DOHH2 (cell line): ENCODE measurements at regions not wholly inside any gene's neighbourhood (a gene's known extent, or its start where the extent isn't known, plus 50 kb on each side); places are given as distances from the start of the nearest gene placed in this dataset.

Experiments
- CTCF ChIP-seq: fragments of 200-600 bp; sonication (generic); IDR thresholded peaks from one replicate; pipeline ENCODE4 v1.5.1; 2014; ENCODE audit warnings: antibody characterized with exemption, mild to moderate bottlenecking, low read depth, low read length; ENCODE audit not compliant: poor library complexity, severe bottlenecking
- EZH2phosphoT487 ChIP-seq: fragments of 200-600 bp; sonication (generic); IDR thresholded peaks from 2 replicates; pipeline ENCODE4 v1.6.1; 2017; ENCODE audit warnings: borderline replicate concordance, mild to moderate bottlenecking, antibody characterized with exemption, low read length, moderate library complexity, mixed read lengths

- TF ChIP-seq CTCF, result no peak
- no peak for TF ChIP-seq EZH2phosphoT487
Measured at GRCh38 chr3:43221076-43221475, 65.3 kb upstream of the SNRK start.
